Stomach (tissue), 4 donors: ENCODE measurements at regions not wholly inside any gene's neighbourhood (a gene's known extent, or its start where the extent isn't known, plus 50 kb on each side); places are given as distances from the start of the nearest gene placed in this dataset.

Source experiments
- CTCF ChIP-seq, 7 experiments: fragments of 450-650 bp in 4 of 7; fragments of 200-600 bp in 3 of 7; sonication (generic) in 3 of 7; IDR thresholded peaks; one replicate each; pipeline ENCODE4 v1.5.1; 2016 to 2019; ENCODE audit warnings: antibody characterized with exemption in 7 of 7, control low read depth in 2 of 7, mild to moderate bottlenecking in 1 of 7
- POLR2A ChIP-seq, 4 donors: fragments of 450-650 bp; IDR thresholded peaks; one replicate each; pipeline ENCODE4 v1.6.1; 2016; ENCODE audit warnings: antibody characterized with exemption in 4 of 4, control low read depth in 2 of 4, mild to moderate bottlenecking in 1 of 4, moderate library complexity in 1 of 4
- POLR2AphosphoS5 ChIP-seq, 3 donors: sonication (generic); formaldehyde crosslinking; IDR thresholded peaks; one replicate each; pipeline ENCODE4 v1.6.1; 2016; ENCODE audit warnings: antibody characterized with exemption in 3 of 3

GRCh38 chrX:17930850-17931249 lies 69.8 kb upstream of the RAI2 start:
- TF ChIP-seq CTCF (IDR thresholded peaks at IDR 0.05) (no peak), POLR2A (IDR thresholded peaks at IDR 0.05) (no peak), POLR2AphosphoS5 (IDR thresholded peaks at IDR 0.05) (no peak)
